Endodermal cell (in vitro differentiated cells): ENCODE measurements at regions not wholly inside any gene's neighbourhood (a gene's known extent, or its start where the extent isn't known, plus 50 kb on each side); places are given as distances from the start of the nearest gene placed in this dataset.

Experiments
- DNase-seq: peaks from one replicate; pipeline ENCODE4 v3.0.0-alpha.2; 2017
- H3K27ac ChIP-seq: 2 replicates; pipeline ENCODE4 v1.5.1; 2013; ENCODE audit warnings: mild to moderate bottlenecking, low read depth, low read length, moderate library complexity
- H3K27me3 ChIP-seq: 2 replicates; pipeline ENCODE4 v1.6.1; 2013; ENCODE audit warnings: mild to moderate bottlenecking, low read length, moderate library complexity; ENCODE audit not compliant: insufficient read depth, control insufficient read depth, poor library complexity, severe bottlenecking
- H3K36me3 ChIP-seq: 2 replicates; pipeline ENCODE4 v1.7.0; 2013; ENCODE audit warnings: mild to moderate bottlenecking, low read length, moderate library complexity; ENCODE audit not compliant: control insufficient read depth, insufficient read depth
- H3K4me1 ChIP-seq: one replicate; pipeline ENCODE4 v1.7.0; 2013; ENCODE audit warnings: low read length; ENCODE audit not compliant: control insufficient read depth, insufficient read depth
- H3K4me3 ChIP-seq: 2 replicates; pipeline ENCODE4 v1.5.1; 2013; ENCODE audit warnings: mild to moderate bottlenecking, low read length, moderate library complexity
- H3K9ac ChIP-seq: 2 replicates; pipeline ENCODE4 v1.6.1; 2013; ENCODE audit warnings: mild to moderate bottlenecking, low read length, moderate library complexity; ENCODE audit not compliant: poor library complexity, severe bottlenecking; ENCODE audit errors: extremely low read depth
- H3K9me3 ChIP-seq: 2 replicates; pipeline ENCODE4 v1.6.1; 2013; ENCODE audit warnings: mild to moderate bottlenecking, low read length, moderate library complexity; ENCODE audit not compliant: control insufficient read depth
- H3K27ac Mint-ChIP-seq: 2 replicates; pipeline ENCODE4 v1.8.0; 2020; ENCODE audit warnings: mixed read lengths
- H3K27me3 Mint-ChIP-seq: 2 replicates; pipeline ENCODE4 v1.8.0; 2021; ENCODE audit warnings: mild to moderate bottlenecking, mixed read lengths; ENCODE audit not compliant: insufficient read depth
- H3K36me3 Mint-ChIP-seq: 2 replicates; pipeline ENCODE4 v1.8.0; 2020; ENCODE audit warnings: low read depth, mixed read lengths
- H3K4me1 Mint-ChIP-seq: 2 replicates; pipeline ENCODE4 v1.8.0; 2020; ENCODE audit warnings: mixed read lengths
- H3K4me3 Mint-ChIP-seq: 2 replicates; pipeline ENCODE4 v1.8.0; 2020; ENCODE audit warnings: mild to moderate bottlenecking, moderate library complexity, mixed read lengths
- H3K9me3 Mint-ChIP-seq: 2 replicates; pipeline ENCODE4 v1.8.0; 2020; ENCODE audit warnings: mild to moderate bottlenecking, mixed read lengths
- WGBS, 2 experiments: methylation state at CpG; one replicate each; pipeline versions ENCODE4 v1.1.5 to v1.1.7; 2013; ENCODE audit warnings: missing lambda C conversion rate in 2 of 2, mixed read lengths in 1 of 2; ENCODE audit not compliant: insufficient coverage in 1 of 2, insufficient read length in 1 of 2; 5-methylcytosine and 5-hydroxymethylcytosine counted together
- TF ChIP-seq, protein P1 (sequence below): fragments of 200-600 bp; sonication (generic); conservative IDR thresholded peaks from 2 replicates; pipeline ENCODE4 v1.5.0; 2021; ENCODE audit warnings: antibody characterized with exemption, mild to moderate bottlenecking

- H3K4me1 Mint-ChIP-seq: no peaks in the 10 kb centered on the region
- Histone ChIP-seq H3K27ac (no peak overlapping the region), H3K4me3 (no peak overlapping the region), H3K9me3 (no peaks in the 10 kb centered on the region), H3K9ac (no peak overlapping the region), H3K4me1 (no peaks in the 10 kb centered on the region), H3K36me3 (no peaks in the 10 kb centered on the region), H3K27me3 (no peaks in the 10 kb centered on the region)
- WGBS, 2 experiments: 90 to 100% methylated on average over 5 of the region's 5 CpGs
- TF ChIP-seq, protein P1, sequence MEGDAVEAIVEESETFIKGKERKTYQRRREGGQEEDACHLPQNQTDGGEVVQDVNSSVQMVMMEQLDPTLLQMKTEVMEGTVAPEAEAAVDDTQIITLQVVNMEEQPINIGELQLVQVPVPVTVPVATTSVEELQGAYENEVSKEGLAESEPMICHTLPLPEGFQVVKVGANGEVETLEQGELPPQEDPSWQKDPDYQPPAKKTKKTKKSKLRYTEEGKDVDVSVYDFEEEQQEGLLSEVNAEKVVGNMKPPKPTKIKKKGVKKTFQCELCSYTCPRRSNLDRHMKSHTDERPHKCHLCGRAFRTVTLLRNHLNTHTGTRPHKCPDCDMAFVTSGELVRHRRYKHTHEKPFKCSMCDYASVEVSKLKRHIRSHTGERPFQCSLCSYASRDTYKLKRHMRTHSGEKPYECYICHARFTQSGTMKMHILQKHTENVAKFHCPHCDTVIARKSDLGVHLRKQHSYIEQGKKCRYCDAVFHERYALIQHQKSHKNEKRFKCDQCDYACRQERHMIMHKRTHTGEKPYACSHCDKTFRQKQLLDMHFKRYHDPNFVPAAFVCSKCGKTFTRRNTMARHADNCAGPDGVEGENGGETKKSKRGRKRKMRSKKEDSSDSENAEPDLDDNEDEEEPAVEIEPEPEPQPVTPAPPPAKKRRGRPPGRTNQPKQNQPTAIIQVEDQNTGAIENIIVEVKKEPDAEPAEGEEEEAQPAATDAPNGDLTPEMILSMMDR: no peak
- no peaks in the 10 kb centered on the region for H3K36me3 Mint-ChIP-seq
- no peak for DNase-seq
- H3K27ac Mint-ChIP-seq: no peak overlapping the region
- H3K27me3 Mint-ChIP-seq: no peaks in the 10 kb centered on the region
- H3K4me3 Mint-ChIP-seq: no peak overlapping the region
- no peaks in the 10 kb centered on the region for H3K9me3 Mint-ChIP-seq
Measured at GRCh38 chr2:226564667-226565066, 235.0 kb downstream of the IRS1 start.

DNA sequence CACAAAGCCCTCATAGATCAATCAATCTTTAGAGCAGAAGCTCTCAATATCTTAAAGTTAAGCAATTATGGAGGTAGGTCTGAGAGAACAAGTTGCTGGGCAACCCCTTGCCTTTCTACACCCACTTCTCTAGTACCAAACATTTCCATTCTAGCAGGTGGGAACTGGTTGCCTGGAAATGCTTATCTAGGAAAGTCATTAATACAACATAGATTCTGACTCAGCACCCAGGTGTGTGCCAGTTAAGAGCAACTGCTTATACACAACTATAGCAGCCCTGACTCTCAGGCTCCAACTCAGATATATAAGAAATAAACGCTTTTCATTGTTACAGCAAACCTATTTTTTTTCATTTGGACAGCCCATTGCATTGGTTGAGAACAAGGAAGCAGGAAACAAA is 237.7 kb downstream of the IRS1 start:
- WGBS, 2 experiments: 71 to 79% methylated on average over 1 of the region's 1 CpG
- Histone ChIP-seq H3K36me3 (no peaks in the 10 kb centered on the region), H3K9ac (no peak overlapping the region), H3K4me1 (no peaks in the 10 kb centered on the region), H3K27me3 (no peaks in the 10 kb centered on the region), H3K9me3 (no peaks in the 10 kb centered on the region), H3K4me3 (no peak overlapping the region), H3K27ac (no peak overlapping the region)
- Mint-ChIP-seq H3K4me3 (no peak overlapping the region), H3K27me3 (no peaks in the 10 kb centered on the region), H3K4me1 (no peaks in the 10 kb centered on the region), H3K27ac (no peak overlapping the region), H3K9me3 (no peaks in the 10 kb centered on the region), H3K36me3 (no peaks in the 10 kb centered on the region)
- TF ChIP-seq, protein P1: no peak
- no peak for DNase-seq

GRCh38 chr2:226560325-226560724 is 239.3 kb downstream of the IRS1 start:
- H3K36me3 ChIP-seq: no peaks in the 10 kb centered on the region
- no peaks in the 10 kb centered on the region for H3K4me1 Mint-ChIP-seq
- no peak overlapping the region for H3K27ac Mint-ChIP-seq
- H3K4me1 ChIP-seq: no peaks in the 10 kb centered on the region
- TF ChIP-seq, protein P1: no peak
- no peak for DNase-seq
- no peaks in the 10 kb centered on the region for H3K9me3 ChIP-seq
- no peaks in the 10 kb centered on the region for H3K27me3 ChIP-seq
- no peak overlapping the region for H3K9ac ChIP-seq
- no peak overlapping the region for H3K4me3 Mint-ChIP-seq
- no peak overlapping the region for H3K27ac ChIP-seq
- no peaks in the 10 kb centered on the region for H3K9me3 Mint-ChIP-seq
- H3K27me3 Mint-ChIP-seq: no peaks in the 10 kb centered on the region
- no peaks in the 10 kb centered on the region for H3K36me3 Mint-ChIP-seq
- no peak overlapping the region for H3K4me3 ChIP-seq
- 89 to 100% methylated on average over 1 to 2 of the region's 2 CpGs for WGBS, 2 experiments
